ENCODE measurements at regions not wholly inside any gene's neighbourhood (a gene's known extent, or its start where the extent isn't known, plus 50 kb on each side); places are given as distances from the start of the nearest gene placed in this dataset.
A peak's percentile ranks its signal among the peaks of the same experiment; 100 is the strongest.
"Not testable (repeated sequence)": the region's sequence is repeated elsewhere in the genome, so short reads cannot be mapped to it uniquely, and the experiment has no call there.

- not testable (repeated sequence) for H3K27me3 Mint-ChIP-seq, H3K9me3 Mint-ChIP-seq, DNase-seq
- peak overlapping the region in 1 of 2 donors; percentile 68 for H3K27ac Mint-ChIP-seq
- peak; percentile 50 for ATAC-seq
- peak overlapping the region in 1 of 2 donors; percentile 29 for H3K4me3 Mint-ChIP-seq
- peaks cover 75% of the 10 kb centered on the region for H3K4me1 Mint-ChIP-seq
Observed at GRCh38 chr16:29155131-29155865, 170.4 kb downstream of the LAT start.

- DNase-seq: no peak
- Mint-ChIP-seq H3K27me3 (no peaks in the 10 kb centered on the region), H3K27ac (peak overlapping the region in 1 of 2 donors; percentile 68), H3K9me3 (no peaks in the 10 kb centered on the region), H3K4me1 (peaks cover 81% of the 10 kb centered on the region), H3K4me3 (peak overlapping the region in 1 of 2 donors; percentile 29)
- no peak for ATAC-seq
Observed at GRCh38 chr16:29154676-29155121, 169.8 kb downstream of the LAT start.

GRCh38 chr16:29154088-29154487 is 169.2 kb downstream of the LAT start:
- ATAC-seq (no peak), DNase-seq (no peak)
- Mint-ChIP-seq H3K27me3 (no peaks in the 10 kb centered on the region), H3K27ac (peak overlapping the region; percentile 74 to 91), H3K9me3 (no peaks in the 10 kb centered on the region), H3K4me1 (peaks cover 87% of the 10 kb centered on the region), H3K4me3 (no peak overlapping the region)

- peaks cover 95% of the 10 kb centered on the region for H3K4me1 Mint-ChIP-seq
- not testable (repeated sequence) for H3K9me3 Mint-ChIP-seq, ATAC-seq, H3K27me3 Mint-ChIP-seq, H3K4me3 Mint-ChIP-seq, DNase-seq, H3K27ac Mint-ChIP-seq
Observed at GRCh38 chr16:29153307-29153706, 168.5 kb downstream of the LAT start.

- not testable (repeated sequence) for H3K9me3 Mint-ChIP-seq, DNase-seq, H3K27me3 Mint-ChIP-seq, ATAC-seq
- Mint-ChIP-seq H3K4me3 (peak overlapping the region; percentile 26 to 41), H3K27ac (peak overlapping the region; percentile 74 to 76), H3K4me1 (peaks cover 96% of the 10 kb centered on the region)
Observed at GRCh38 chr16:29152544-29153031, 167.7 kb downstream of the LAT start.

- Mint-ChIP-seq H3K9me3 (no peaks in the 10 kb centered on the region), H3K4me3 (no peak overlapping the region), H3K27ac (peak overlapping the region in 1 of 2 donors; percentile 74), H3K27me3 (no peaks in the 10 kb centered on the region), H3K4me1 (peaks cover 90% of the 10 kb centered on the region)
- no peak for DNase-seq
- no peak for ATAC-seq
Observed at GRCh38 chr16:29151317-29151716, 166.5 kb downstream of the LAT start.

GRCh38 chr16:29149912-29150311 is 165.1 kb downstream of the LAT start:
- not testable (repeated sequence) for H3K4me3 Mint-ChIP-seq, H3K27ac Mint-ChIP-seq, ATAC-seq, DNase-seq, H3K27me3 Mint-ChIP-seq, H3K9me3 Mint-ChIP-seq
- H3K4me1 Mint-ChIP-seq: peaks cover 77% of the 10 kb centered on the region

GRCh38 chr16:29148867-29149272 is 164.0 kb downstream of the LAT start:
- peak; percentile 45 to 68 for DNase-seq
- ATAC-seq: peak; percentile 89
- Mint-ChIP-seq H3K4me1 (peaks cover 74% of the 10 kb centered on the region), H3K27me3 (no peaks in the 10 kb centered on the region), H3K9me3 (no peaks in the 10 kb centered on the region), H3K27ac (peak overlapping the region; percentile 48 to 72), H3K4me3 (peak overlapping the region; percentile 51 to 68)

GRCh38 chr16:29148131-29148691 is 163.4 kb downstream of the LAT start:
- DNase-seq (no peak), ATAC-seq (peak; percentile 65)
- Mint-ChIP-seq H3K9me3 (no peaks in the 10 kb centered on the region), H3K4me3 (peak overlapping the region in 1 of 2 donors; percentile 68), H3K27ac (peak overlapping the region in 1 of 2 donors; percentile 48), H3K27me3 (no peaks in the 10 kb centered on the region), H3K4me1 (peaks cover 67% of the 10 kb centered on the region)

- not testable (repeated sequence) for DNase-seq, ATAC-seq, H3K27me3 Mint-ChIP-seq, H3K9me3 Mint-ChIP-seq
- H3K4me1 Mint-ChIP-seq: peaks cover 62% of the 10 kb centered on the region
- H3K4me3 Mint-ChIP-seq: peak overlapping the region in 1 of 2 donors; percentile 8
- H3K27ac Mint-ChIP-seq: peak overlapping the region in 1 of 2 donors; percentile 67
Observed at GRCh38 chr16:29147710-29148109, 162.9 kb downstream of the LAT start.

- not testable (repeated sequence) for H3K9me3 Mint-ChIP-seq, ATAC-seq, H3K4me3 Mint-ChIP-seq, H3K27me3 Mint-ChIP-seq, DNase-seq
- Mint-ChIP-seq H3K4me1 (peaks cover 55% of the 10 kb centered on the region), H3K27ac (peak overlapping the region in 1 of 2 donors; percentile 76)
Observed at GRCh38 chr16:29146808-29147643, 162.2 kb downstream of the LAT start.

- DNase-seq (no peak), ATAC-seq (no peak)
- Mint-ChIP-seq H3K4me3 (no peak overlapping the region), H3K27ac (no peak overlapping the region), H3K27me3 (no peaks in the 10 kb centered on the region), H3K4me1 (peaks cover 48% of the 10 kb centered on the region), H3K9me3 (no peaks in the 10 kb centered on the region)
Observed at GRCh38 chr16:29146266-29146665, 161.4 kb downstream of the LAT start.

GRCh38 chr16:29145486-29146225 is 160.8 kb downstream of the LAT start:
- DNase-seq, H3K27me3 Mint-ChIP-seq, H3K4me3 Mint-ChIP-seq, H3K9me3 Mint-ChIP-seq, ATAC-seq: not testable (repeated sequence)
- H3K4me1 Mint-ChIP-seq: peaks cover 45% of the 10 kb centered on the region
- peak overlapping the region in 1 of 2 donors; percentile 36 for H3K27ac Mint-ChIP-seq

GRCh38 chr16:29145086-29145485 is 160.2 kb downstream of the LAT start:
- not testable (repeated sequence) for H3K4me3 Mint-ChIP-seq, DNase-seq, H3K27ac Mint-ChIP-seq, H3K27me3 Mint-ChIP-seq, H3K9me3 Mint-ChIP-seq, ATAC-seq
- peaks cover 39% of the 10 kb centered on the region for H3K4me1 Mint-ChIP-seq

- not testable (repeated sequence) for DNase-seq, H3K9me3 Mint-ChIP-seq, ATAC-seq, H3K4me3 Mint-ChIP-seq, H3K27me3 Mint-ChIP-seq, H3K27ac Mint-ChIP-seq
- peaks cover 35% of the 10 kb centered on the region for H3K4me1 Mint-ChIP-seq
Observed at GRCh38 chr16:29144669-29145062, 159.8 kb downstream of the LAT start.
